GM12864 (cell line): ENCODE measurements at regions not wholly inside any gene's neighbourhood (a gene's known extent, or its start where the extent isn't known, plus 50 kb on each side); places are given as distances from the start of the nearest gene placed in this dataset.

Experiments used
- DNase-seq: peaks from one replicate; pipeline ENCODE4 v3.0.0-alpha.2; 2011; ENCODE audit warnings: low read depth
- H3K4me3 ChIP-seq: 2 replicates; pipeline ENCODE4 v1.5.1; 2011; ENCODE audit warnings: mild to moderate bottlenecking, low read depth, low read length, control low read depth
- TF ChIP-seq, protein P1 (sequence below): IDR thresholded peaks from 2 replicates; pipeline ENCODE4 v1.5.1; 2011; ENCODE audit warnings: low read depth, mild to moderate bottlenecking, moderate library complexity, low read length, control low read depth, inconsistent platforms; ENCODE audit errors: missing control alignments

DNA sequence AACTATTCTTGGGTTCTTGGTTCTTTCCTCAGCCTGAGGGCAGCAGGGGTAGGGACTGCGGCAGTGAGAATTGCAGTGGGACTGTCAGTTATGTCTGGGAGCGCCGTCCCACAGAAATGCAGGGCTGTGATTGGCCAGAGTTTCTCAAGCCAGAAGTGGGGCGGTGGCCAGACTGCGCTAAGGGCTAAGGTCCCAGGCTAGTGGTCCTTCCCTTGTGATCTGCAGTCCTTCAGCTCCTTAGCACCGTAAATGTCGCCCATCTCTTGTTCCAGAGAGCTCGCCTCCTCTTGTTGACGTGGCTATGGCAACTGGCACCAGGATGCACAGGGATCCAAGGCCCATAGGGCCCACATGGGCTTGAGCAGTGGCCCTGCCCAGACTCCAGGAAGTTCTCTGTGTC lies 223.5 kb downstream of the GRIA2 start:
- DNase-seq, result no peak
- TF ChIP-seq, protein P1, sequence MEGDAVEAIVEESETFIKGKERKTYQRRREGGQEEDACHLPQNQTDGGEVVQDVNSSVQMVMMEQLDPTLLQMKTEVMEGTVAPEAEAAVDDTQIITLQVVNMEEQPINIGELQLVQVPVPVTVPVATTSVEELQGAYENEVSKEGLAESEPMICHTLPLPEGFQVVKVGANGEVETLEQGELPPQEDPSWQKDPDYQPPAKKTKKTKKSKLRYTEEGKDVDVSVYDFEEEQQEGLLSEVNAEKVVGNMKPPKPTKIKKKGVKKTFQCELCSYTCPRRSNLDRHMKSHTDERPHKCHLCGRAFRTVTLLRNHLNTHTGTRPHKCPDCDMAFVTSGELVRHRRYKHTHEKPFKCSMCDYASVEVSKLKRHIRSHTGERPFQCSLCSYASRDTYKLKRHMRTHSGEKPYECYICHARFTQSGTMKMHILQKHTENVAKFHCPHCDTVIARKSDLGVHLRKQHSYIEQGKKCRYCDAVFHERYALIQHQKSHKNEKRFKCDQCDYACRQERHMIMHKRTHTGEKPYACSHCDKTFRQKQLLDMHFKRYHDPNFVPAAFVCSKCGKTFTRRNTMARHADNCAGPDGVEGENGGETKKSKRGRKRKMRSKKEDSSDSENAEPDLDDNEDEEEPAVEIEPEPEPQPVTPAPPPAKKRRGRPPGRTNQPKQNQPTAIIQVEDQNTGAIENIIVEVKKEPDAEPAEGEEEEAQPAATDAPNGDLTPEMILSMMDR, result no peak
- H3K4me3 ChIP-seq, result no peak overlapping the region

DNA sequence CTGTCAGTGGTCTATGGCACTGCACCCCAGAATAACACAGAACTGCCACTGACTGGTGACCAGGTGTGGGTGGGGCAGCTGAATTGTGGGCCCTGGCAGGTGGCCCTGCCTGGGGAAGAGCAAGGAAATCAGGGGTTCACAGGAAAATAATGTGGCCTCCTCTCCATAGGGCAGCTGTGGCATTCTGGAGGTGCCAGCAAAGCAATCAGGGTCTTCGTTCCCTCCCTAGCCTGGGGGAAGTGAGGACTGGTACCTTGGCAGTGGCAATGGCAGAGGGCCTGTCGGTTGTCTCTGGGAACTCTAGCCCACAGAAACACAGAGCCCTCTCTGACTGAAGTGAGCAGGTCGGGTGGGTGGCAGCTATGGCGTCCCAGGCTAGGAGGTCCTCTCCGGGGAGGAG lies 223.0 kb downstream of the GRIA2 start:
- no peak overlapping the region for H3K4me3 ChIP-seq
- TF ChIP-seq, protein P1, result no peak
- DNase-seq, result no peak

DNA sequence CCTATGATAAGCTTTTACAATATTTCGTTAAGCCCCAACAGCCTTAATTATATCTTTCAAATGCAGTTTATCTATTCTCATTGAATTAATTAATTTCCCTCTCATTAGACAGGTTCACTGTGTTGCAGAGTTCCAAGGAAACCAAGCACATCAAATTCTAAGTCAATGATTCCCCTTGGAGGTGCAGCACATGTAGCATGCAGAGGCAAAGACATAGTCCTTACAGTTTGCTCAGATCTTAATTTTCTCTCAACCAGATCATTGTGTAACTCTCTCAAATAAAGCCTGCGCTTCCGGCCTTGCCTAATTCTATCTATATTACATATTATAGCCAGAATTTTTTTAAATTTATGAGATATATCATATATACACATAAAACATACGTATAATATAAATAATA lies 205.4 kb downstream of the GRIA2 start:
- no peak for DNase-seq
- no peak overlapping the region for H3K4me3 ChIP-seq
- TF ChIP-seq, protein P1, result no peak

DNA sequence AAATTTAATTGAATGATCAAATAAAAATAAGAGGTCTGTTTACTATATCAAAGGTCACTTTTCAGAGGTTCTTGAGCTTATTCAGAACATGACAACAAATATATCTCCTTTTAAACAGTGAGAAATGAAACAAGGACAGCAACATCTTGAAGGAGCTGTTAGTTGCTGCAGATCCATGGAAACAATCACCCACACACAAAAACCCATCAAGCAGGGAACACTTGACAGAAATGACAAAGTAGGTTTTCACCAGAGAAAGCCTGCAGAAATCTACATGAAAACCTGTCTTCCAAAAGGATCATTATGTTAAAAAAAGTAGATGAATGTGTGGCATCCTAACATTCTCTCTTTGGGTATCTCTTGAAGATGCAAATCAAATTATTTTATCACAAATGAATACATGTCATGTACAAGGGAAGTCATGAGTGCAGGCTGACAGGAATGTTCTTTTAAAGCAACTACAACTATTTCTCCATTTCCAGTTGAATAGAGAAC lies 203.0 kb downstream of the GRIA2 start:
- TF ChIP-seq, protein P1, result no peak
- no peak for DNase-seq
- H3K4me3 ChIP-seq, result no peak overlapping the region

DNA sequence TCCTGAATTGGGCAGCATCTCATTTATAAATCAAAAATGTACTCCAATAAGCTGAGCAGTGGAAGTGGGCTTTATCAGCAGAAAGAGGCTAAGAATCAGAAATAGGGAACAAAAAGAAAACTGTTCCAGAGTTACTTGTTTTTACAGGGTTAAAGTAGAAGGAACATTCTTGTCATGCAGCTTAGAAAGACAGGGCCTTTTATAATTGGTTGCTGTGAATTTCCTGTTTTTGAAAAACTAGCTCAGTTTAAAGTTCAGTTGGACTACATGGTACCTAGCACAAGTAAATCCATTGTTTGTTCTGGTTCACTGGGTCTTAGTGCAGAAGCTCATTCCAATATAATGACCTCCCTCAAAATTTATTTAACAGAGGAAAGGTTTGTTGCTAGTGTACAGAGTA lies 200.8 kb downstream of the GRIA2 start:
- DNase-seq, result no peak
- no peak overlapping the region for H3K4me3 ChIP-seq
- TF ChIP-seq, protein P1, result no peak
